ENCODE measurements at regions not wholly inside any gene's neighbourhood (a gene's known extent, or its start where the extent isn't known, plus 50 kb on each side); places are given as distances from the start of the nearest gene placed in this dataset.

- H3K9me3 ChIP-seq = no peaks in the 10 kb centered on the region
- no peak for DNase-seq
- intact Hi-C loops (cut with DNase I; ENCODE audit: low total_unique reads) (no loop called here), in situ Hi-C loops (cut with MboI; ENCODE audit: low sequenced_read_pairs in 4 of 4) (no loop called here)
- no peaks in the 10 kb centered on the region for H3K4me1 ChIP-seq
- no peak overlapping the region for H3K27ac ChIP-seq
- no peak for ATAC-seq
- no peaks in the 10 kb centered on the region for H3K36me3 ChIP-seq
- H3K27me3 ChIP-seq = no peaks in the 10 kb centered on the region
- TF ChIP-seq POLR2A (IDR thresholded peaks at IDR 0.05) (no peak), CTCF (IDR thresholded peaks at IDR 0.05 in 4 of 5, conservative IDR thresholded peaks at IDR 0.05 in 1 of 5) (no peak)
- H3K4me3 ChIP-seq = no peak overlapping the region
Measured at GRCh38 chr20:50249447-50250388, 59.1 kb downstream of the CEBPB start.

- in situ Hi-C loops (cut with MboI; ENCODE audit: low sequenced_read_pairs in 4 of 4) (no loop called here), intact Hi-C loops (cut with DNase I; ENCODE audit: low total_unique reads) (no loop called here)
- Histone ChIP-seq H3K4me1 (no peaks in the 10 kb centered on the region), H3K27me3 (no peaks in the 10 kb centered on the region), H3K36me3 (no peaks in the 10 kb centered on the region), H3K9me3 (no peaks in the 10 kb centered on the region), H3K4me3 (no peak overlapping the region), H3K27ac (no peak overlapping the region)
- no peak for ATAC-seq
- TF ChIP-seq POLR2A (IDR thresholded peaks at IDR 0.05) (no peak), CTCF (IDR thresholded peaks at IDR 0.05 in 4 of 5, conservative IDR thresholded peaks at IDR 0.05 in 1 of 5) (no peak)
- no peak for DNase-seq
Measured at GRCh38 chr20:50250679-50251382, 60.2 kb downstream of the CEBPB start.

GRCh38 chr20:50251383-50251748 lies 60.7 kb downstream of the CEBPB start:
- H3K27me3 ChIP-seq = no peaks in the 10 kb centered on the region
- in situ Hi-C loops (cut with MboI; ENCODE audit: low sequenced_read_pairs in 4 of 4) (no loop called here), intact Hi-C loops (cut with DNase I; ENCODE audit: low total_unique reads) (no loop called here)
- TF ChIP-seq CTCF (IDR thresholded peaks at IDR 0.05 in 4 of 5, conservative IDR thresholded peaks at IDR 0.05 in 1 of 5) = no peak
- no peak for TF ChIP-seq POLR2A (IDR thresholded peaks at IDR 0.05)
- no peak overlapping the region for H3K27ac ChIP-seq
- no peaks in the 10 kb centered on the region for H3K4me1 ChIP-seq
- ATAC-seq (no peak), DNase-seq (no peak)
- H3K36me3 ChIP-seq = no peaks in the 10 kb centered on the region
- no peak overlapping the region for H3K4me3 ChIP-seq
- no peaks in the 10 kb centered on the region for H3K9me3 ChIP-seq

GRCh38 chr20:50251992-50252511 lies 61.4 kb downstream of the CEBPB start:
- in situ Hi-C loops (cut with MboI; ENCODE audit: low sequenced_read_pairs in 4 of 4) (no loop called here), intact Hi-C loops (cut with DNase I; ENCODE audit: low total_unique reads) (no loop called here)
- H3K36me3 ChIP-seq = no peaks in the 10 kb centered on the region
- no peaks in the 10 kb centered on the region for H3K27me3 ChIP-seq
- DNase-seq (no peak), ATAC-seq (no peak)
- no peak overlapping the region for H3K27ac ChIP-seq
- no peaks in the 10 kb centered on the region for H3K4me1 ChIP-seq
- H3K9me3 ChIP-seq = no peaks in the 10 kb centered on the region
- TF ChIP-seq CTCF (IDR thresholded peaks at IDR 0.05 in 4 of 5, conservative IDR thresholded peaks at IDR 0.05 in 1 of 5) (no peak), POLR2A (IDR thresholded peaks at IDR 0.05) (no peak)
- H3K4me3 ChIP-seq = no peak overlapping the region

All from gastrocnemius medialis (tissue), 4 donors.